HG02623 (cell line): ENCODE measurements at regions not wholly inside any gene's neighbourhood (a gene's known extent, or its start where the extent isn't known, plus 50 kb on each side); places are given as distances from the start of the nearest gene placed in this dataset.

Source experiments
- ATAC-seq: cut with Tn5 transposase; IDR thresholded peaks from one replicate; pipeline ENCODE4 v1.9.1; 2021; ENCODE audit warnings: moderate library complexity; ENCODE audit not compliant: unreplicated experiment

DNA sequence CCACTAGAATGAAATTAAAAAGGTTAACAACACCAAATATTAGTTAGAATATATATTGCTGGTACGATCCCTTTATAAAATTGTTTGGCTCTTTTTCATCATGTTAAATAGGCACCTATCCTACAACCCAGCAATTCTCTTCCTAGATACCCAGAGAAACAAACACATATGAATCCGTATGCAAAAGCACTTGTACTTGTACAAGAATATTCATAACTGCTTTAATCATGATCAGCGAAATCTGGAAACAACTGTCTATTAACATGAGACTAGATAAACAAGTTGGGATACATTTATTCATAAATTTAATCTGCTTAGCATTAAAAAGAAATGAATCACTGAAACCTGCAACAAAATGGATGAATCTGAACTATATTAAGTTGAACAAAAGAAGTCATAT, 113.7 kb upstream of the MAP1B start:
- ATAC-seq, result no peak

DNA sequence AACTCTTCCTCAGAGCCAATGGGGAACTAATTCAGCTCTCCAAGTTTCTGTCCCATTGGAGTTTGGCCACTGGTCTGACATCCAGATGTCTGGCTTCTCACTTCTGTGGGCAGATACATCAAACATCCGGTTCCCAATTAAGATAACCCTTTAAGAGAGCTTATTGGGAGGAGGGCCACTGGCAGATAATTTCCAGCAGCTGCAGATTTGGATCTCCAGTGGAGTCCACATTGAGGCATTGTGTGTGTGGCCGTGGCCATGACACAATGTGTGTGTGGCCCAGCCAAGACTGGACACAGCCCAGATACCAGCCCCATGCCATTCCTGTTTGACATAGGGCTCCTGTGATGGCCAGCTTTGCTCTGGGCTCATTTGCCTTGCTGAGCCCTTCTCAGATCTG, 110.5 kb upstream of the MAP1B start:
- no peak for ATAC-seq

DNA sequence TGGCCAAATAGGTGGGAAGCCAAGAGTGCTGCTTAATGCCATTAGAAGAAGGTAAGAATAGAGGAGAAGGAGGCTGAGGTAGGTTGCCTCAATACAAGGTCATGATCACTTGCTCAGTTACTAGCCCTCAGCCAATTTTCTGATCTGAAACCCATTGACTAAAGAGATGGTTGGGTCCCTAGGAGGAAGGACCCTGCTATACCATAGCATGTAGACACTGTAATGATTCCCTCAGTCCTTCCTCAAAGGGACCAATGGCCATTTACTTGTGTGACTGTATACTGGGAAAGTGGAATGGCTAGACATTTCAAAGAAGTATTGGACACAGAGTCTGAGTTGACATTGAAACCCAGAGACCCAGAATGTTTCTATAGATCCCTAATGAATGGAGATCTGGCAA, 108.5 kb upstream of the MAP1B start:
- no peak for ATAC-seq

DNA sequence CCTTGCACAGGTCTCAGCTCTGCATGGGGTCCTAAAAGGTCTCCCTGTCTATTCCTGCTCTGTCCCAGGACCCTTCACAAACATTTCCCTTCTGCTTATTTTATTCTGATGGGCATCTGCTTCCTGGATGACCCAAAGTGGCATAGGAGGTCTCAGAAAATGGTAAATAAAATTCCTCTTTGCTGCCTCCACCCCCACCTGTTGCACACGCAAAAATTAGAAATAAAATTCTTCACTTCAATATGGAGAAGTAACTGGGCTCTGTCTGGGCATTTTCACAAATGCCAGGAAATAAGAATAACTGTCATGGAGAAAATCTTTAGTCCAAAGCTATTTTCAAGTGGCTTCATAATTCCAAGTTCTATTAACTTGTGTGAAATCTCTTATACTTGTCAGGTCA, 106.6 kb upstream of the MAP1B start:
- no peak for ATAC-seq

DNA sequence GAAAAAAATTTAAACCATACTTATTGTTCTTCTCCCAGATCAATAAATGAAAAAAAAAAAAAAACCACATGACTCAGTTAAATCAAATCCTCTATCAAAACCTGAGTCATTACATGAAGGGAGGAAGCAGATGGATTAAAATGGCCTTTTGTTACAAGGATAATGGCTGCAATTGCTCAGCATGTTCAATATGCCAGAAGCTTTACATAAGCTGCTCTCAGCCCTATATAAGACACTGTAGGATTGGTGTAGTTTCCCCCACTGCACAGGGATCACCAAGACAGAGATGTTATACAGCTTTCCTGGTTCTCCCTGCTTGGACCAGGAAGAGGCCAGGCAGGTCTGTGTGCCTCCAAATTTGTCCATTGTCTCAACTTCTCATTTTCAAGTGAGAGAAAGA, 101.6 kb upstream of the MAP1B start:
- no peak for ATAC-seq

DNA sequence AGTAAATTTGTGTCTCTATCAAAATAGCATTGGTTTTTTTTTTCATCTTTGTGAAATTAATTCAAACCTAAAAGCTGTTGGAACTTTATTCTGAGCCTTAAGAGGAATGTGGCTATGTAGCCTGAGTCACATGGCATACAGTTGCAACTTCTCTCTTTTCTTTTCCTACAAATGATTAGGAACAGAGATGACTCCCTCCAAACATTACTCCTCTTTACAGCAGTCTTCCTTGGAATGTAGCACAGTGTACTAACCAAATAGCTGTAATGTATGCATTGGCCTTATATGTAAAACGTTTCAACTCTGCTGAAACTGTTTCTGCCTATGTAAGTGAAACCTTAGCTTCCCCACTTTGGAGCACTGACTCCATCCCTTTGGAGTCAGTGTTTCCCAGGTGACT, 100.9 kb upstream of the MAP1B start:
- ATAC-seq, result no peak

DNA sequence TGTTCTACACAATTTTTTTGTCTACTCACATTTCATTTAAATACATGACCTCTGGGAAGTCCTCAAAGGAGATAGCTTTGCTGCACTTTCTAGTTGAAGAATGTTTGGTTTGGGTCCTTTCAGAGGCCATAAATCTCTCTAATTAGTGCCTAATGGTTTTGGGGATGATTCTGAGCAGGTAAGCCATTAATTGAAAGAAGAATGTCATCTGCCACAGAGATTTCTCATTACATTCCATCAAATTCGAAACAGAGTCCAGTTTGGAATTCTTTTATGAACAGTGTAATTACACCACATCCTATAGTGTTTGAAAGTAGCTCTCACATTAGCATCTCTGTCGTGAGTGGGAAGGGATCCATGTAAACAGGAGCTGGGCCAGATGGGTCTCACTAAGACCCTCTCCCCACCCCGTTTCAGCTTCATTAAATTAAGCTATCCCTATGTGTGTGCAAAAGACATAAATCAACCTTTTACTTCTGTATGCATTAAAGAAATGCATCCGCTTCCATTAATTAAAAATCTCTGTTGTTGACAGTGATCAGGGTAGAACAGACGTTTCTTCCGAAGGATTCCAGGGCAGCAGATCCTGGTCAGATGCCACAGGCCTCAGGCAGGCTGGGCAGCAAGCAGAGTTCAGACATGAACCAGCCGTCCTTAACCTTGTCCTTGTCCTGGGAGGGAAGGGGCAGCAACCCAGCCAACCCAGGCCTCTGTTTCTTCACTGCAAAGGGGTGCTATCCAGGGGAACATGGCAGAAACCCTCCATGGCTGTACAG, 99.8 kb upstream of the MAP1B start:
- ATAC-seq, result no peak

DNA sequence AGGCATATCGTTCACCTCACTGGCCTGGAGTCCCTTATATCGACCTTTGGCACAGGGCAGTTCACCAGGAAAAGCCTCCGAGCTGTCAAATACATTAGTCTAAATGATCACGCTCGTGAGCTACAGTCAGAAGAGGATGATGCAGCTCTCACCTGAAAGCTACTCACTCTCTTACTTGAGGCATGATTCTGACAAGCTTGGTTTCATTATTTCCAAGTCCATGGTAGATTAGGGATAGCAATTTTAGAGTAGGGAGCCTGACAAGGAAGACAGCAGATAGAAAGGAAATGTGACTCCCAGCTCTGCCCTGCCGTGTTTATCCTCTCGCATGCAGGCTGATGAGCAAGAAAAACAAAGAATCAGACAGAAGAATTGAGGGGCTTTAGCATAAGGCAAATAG, 98.0 kb upstream of the MAP1B start:
- no peak for ATAC-seq

DNA sequence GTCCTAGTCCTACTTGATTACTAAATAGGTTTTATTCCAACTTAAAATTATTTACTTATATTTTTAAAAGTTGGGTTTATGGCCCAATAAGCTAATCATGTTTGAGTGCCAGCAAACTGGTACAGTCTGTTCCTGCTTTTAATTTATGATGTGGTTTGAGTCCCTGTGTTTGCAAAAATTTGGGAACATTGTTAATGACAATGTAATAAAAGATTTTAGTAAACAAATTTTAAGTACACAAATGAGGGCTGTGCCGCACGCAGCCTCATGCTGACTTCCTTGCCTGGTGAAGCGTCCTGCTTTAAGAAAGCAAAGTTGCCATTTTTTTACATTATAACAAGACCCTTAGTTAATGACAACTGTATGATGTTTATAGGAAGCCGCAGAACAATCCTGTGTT, 96.8 kb upstream of the MAP1B start:
- ATAC-seq, result no peak

DNA sequence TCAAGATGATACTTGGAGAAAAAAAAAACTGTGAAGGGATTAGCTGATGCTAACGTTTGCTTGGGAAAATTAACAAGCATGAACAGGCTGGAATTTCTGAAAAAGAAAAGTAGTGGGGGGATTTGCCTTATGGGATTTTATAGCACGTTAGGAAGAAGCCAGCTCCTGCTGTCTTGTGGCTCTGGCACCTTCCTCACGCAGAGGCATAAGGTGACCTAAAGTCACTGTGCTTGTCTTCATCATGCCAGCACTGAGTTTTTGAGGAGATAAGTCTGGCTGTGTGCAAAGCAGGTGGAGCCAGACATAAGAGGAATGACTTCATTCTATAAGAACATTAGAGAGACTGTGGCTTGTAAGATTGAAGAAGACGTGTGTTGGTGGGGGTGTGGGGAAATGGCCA, 94.4 kb upstream of the MAP1B start:
- ATAC-seq, result no peak

DNA sequence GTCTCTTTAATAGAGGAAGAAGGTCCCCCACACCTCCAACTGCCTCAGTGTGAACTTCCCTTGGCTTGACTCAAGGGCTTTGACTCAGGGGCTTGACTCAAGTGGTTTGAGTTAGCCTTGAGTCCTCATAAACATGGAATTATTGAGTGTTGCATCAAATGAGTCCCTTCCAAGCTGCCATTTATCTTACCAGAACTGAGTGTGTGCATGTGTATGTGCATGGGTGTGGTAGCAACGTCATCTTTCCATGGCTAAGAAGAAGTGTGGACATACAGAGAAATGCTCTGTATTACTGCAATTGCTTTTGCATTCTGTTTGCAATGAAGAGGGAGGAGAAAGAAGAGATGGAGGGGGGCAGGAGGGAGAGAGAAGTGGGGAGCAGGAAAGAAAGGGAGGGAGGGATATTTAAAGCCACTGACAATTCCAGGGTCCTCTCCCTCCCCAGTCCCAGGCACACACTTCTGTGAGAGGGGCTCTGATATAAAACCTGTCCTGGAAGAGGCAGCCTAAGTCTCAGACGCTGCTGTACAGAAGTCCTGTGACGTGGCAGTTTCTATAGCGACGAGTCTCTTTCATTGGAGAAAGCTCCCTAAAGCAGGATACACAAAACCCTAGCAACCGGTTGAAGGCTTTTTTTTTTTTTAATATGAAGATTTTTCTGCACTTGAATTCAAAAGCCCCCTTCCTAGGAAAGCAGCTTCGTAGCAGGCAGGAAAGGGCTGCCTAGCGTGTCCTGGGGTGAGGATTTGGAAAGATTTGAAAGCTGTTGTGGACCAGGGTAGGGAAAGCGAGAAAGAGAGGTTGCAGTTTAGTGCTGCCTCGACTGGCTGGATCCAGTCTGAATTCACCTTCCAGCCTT, 93.3 kb upstream of the MAP1B start:
- ATAC-seq, result no peak

DNA sequence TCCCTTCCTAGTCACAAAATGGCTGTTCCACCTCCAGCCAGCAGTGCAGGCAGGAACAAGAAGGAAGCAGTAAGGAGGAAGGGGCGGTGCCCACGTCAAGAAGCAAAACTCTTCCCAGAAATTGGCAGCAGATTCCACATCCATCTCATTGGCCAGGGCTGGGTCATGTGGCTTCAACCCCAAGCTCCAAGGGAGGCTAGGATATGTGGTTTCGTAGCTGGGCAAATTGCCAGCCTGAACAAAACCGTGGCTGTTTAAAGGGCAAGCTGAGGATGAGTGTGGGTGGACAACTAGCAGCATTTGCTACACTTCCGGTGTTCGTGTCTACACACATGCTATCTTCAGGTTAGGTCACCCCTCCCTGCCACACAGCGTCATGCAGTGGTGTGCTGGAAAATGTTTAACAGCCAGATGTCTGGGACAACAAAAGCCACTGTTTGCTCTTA, 92.1 kb upstream of the MAP1B start:
- no peak for ATAC-seq

DNA sequence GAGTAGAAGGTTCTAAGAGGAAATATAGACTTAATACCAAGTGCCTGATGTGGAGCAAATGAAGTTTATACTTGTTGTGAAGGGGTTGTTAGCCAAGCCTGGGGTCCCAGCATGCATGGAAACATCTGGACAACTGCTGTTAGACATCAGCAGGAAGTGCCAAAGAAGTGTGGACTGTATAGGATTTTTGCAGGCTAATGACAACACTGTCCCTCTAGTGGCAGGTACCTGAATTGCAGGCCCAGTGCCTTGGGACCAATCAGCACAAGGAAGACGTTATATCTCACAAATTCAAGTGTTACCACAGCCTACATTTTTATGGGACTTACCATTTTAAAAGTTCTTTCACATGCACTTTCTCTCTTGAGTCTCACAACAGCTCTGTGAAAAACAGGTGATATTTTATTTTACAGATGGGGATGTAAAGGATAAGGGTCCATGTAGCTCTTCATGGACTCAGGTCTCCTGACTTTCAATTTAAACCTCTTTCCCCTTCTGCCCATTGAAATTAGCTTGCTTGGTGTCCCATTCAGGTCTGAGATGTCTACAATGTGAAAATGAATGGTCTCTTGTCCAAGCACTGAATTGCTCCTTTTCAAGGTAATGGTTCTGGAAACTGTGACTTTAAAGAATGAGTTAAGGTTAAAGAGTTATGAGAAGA, 89.0 kb upstream of the MAP1B start:
- no peak for ATAC-seq

DNA sequence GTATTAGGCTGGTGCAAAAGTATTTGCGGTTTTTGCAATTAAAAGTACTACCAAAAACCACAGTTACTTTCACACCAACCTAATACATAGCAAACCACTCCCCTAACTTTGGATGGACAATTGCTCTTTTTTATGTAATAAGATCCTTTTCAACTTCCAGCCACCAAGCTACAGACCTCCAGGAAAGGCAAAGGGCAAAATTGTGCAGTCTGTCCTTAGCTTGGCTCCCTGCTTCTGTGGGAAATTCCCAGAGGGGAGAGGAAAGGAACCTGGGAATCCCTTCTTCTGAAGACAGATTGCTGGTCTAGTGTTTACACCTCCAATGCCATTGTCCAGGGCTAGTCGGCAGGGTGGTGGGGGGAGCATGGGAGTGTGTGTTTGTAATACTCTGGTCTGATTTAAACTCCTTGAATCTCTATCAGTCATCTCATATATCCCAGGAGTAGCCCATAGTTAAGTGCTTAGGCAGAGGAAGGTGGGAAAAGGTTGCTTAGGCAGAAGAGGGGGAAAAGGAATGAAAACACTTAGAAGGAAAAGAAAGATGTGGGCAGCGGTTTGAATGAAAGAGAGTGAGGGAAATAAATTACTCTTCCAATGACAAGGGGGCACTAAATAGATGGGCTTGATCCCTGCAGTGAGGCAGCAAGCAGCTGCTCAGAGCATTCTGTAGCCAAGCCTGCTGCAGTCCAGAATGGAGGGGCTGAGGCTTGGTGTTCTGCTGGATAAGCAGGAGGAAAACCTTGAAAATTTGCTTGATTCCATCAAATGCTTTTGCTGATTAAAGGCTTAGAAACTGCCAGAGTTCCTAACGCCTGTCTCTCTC, 86.9 kb upstream of the MAP1B start:
- no peak for ATAC-seq

DNA sequence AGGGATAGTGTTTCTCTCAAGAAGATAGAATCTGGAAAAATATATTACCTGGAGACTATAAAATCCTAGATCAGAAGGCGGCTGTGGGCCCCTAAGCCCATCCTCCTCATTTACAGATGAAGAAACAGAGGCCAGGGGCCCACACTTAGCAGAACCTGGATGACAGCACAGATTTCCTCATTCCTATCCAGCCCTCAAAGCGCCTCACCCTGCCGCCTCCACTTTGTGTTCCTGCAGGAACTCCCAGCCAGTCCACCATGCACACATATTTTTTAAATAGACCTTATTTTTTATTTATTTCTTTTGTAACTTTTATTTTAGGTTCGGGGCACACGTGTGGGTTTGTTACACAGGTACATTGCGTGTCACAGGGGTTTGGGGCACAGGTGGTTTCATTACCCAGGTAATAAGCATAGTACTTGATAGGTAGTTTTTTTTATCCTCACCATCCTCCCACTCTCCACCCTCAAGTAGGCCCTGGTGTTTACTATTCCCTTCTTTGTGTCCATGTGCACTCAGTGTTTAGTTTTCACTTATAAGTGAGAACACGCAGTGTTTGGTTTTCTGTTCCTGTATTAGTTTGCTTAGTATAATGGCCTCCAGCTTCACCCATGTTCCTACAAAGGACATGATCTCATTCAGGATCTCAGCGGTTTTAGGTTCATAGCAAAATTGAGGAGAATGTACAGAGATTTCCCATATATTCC, 85.5 kb upstream of the MAP1B start:
- no peak for ATAC-seq

DNA sequence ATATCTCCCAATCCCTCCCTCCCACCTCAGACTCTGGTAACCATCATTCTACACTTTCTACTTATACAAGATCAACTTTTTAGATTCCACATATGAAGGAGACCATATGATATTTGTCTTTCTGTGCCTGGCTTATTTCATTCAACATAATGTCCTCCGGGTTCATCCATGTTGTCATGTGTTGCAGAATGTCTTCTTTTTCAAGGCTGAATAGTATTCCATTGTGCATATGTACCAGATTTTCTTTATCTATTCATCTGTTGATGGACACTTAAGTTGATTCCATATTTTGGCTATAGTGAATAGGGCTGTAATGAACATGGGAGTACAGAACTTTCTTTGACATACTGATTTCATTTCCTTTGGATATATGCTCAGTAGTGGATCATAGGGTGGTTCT, 78.9 kb upstream of the MAP1B start:
- no peak for ATAC-seq

DNA sequence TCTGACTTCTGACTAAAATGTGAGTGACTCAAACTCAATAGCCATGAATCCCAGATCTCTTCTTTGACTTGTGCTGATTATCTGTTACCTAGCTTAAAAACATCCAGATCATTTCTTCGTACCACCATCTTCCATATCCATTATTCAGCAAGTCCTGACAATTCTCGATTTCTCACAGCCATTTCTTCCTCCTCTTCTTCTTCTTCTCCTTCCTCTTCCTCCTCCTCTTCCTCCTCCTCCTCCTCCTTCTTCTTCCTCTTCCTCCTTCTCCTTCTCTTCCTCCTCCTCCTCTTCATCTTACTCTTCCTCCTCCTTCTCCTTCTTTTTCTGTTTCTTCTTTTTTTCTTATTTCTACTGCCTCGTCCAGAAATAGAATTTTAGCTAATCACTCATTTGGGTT, 77.0 kb upstream of the MAP1B start:
- ATAC-seq, result no peak

DNA sequence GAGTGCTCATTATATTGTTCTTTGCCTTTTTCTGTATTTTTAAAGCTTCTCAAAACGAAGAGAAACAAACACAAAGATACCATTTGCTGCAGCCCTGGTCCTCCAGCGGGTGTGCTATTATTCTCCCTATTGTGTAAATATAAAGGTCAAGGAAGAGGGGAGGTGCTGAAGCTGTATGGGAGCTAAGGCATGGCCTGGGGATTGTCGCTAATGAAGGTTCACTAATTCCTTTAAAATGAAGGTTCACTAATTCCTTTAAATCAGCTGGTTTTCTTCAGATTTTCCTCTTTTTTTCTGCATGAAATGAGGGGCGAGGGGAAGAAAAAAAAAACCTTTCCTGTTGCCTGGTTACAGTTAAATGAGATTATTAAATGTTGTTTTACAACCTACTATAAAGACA, 74.5 kb upstream of the MAP1B start:
- ATAC-seq, result no peak

DNA sequence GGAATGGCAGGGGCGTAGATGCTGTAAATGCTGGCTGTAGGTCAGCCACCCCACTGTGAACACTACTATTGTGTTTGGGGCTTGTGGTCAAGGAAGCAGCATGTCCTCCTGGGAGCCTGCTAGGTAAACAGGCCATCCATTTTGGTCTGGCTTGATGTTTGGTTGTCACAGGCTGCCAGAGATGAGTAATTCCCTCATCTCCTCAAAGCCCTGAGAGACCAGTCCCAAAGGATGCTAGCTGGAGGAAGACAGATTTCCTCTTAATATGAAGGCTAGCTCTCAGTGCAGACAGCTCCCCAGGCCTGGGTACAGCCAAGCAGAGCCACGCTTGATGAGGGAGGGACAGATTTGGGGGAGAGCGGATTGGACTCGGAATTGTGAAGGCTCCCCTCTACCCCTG, 72.5 kb upstream of the MAP1B start:
- ATAC-seq, result no peak

DNA sequence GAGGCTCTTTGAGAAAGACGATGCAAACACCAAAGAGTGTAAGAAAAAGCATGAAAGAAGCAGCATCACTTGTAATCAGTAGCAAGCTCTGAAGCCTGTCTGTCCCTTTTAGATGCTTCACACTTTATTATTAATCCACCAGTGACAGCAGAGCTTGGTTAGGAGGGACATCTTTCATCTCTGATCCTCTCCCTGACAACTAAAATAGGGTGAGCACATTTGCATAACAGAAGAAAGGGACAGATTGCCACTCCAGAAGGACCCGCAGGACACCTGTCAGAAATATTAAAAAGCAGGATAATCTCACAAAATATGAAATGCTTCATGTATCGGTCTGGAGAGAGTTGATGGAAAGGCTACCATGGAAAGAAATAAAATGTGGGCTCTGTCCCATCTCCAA, 71.4 kb upstream of the MAP1B start:
- no peak for ATAC-seq
